ENCODE measurements at regions not wholly inside any gene's neighbourhood (a gene's known extent, or its start where the extent isn't known, plus 50 kb on each side); places are given as distances from the start of the nearest gene placed in this dataset.
"Not testable (repeated sequence)": the region's sequence is repeated elsewhere in the genome, so short reads cannot be mapped to it uniquely, and the experiment has no call there.

- H3K36me3 ChIP-seq (ENCODE audit: control insufficient read depth in 4 of 4, insufficient read depth in 4 of 4, low read length in 4 of 4); H3K4me3 ChIP-seq; ATAC-seq (ENCODE audit: insufficient read depth, low FRiP score); H3K9me3 ChIP-seq (ENCODE audit: control insufficient read depth in 4 of 4, insufficient read depth in 3 of 4, low read length in 3 of 4); H3K9ac ChIP-seq (ENCODE audit: insufficient read depth in 1 of 2, low read length in 2 of 2); H3K27me3 ChIP-seq (ENCODE audit: control insufficient read depth in 3 of 3, insufficient read depth in 3 of 3, low read length in 2 of 3); DNase-seq; H3K27ac ChIP-seq (ENCODE audit: low read depth in 1 of 2, low read length in 1 of 2); H3K4me1 ChIP-seq (ENCODE audit: control insufficient read depth in 5 of 5, insufficient read depth in 5 of 5, low read length in 5 of 5): not testable (repeated sequence)
- WGBS, 2 donors, result 81% methylated on average over 1 to 2 of the region's 2 CpGs
Measured at GRCh38 chr10:38292560-38292959, 198.4 kb downstream of the ZNF37A start.

DNA sequence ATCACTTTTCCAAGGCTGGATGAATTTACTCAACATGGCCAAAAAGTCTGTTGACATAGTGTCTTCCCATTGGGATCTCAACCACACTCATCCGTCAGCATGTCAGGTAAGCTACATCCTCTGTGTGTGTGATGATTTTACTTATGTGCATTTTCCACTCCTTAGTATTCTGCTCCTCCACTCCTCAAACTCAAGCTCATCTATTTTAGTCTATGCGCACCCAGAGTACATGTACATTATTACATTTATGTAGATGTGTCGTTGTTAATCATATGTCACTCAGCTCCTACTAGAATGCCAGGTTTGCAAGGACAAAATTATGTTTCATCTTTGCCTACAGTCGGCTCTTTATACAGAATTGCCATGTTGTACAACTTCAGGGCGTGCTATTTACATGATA is 216.0 kb downstream of the ZNF37A start:
- not testable (repeated sequence) for H3K27me3 ChIP-seq (ENCODE audit: control insufficient read depth in 3 of 3, insufficient read depth in 3 of 3, low read length in 2 of 3); DNase-seq; H3K9ac ChIP-seq (ENCODE audit: insufficient read depth in 1 of 2, low read length in 2 of 2); ATAC-seq (ENCODE audit: insufficient read depth, low FRiP score); H3K27ac ChIP-seq (ENCODE audit: low read depth in 1 of 2, low read length in 1 of 2); H3K9me3 ChIP-seq (ENCODE audit: control insufficient read depth in 4 of 4, insufficient read depth in 3 of 4, low read length in 3 of 4); H3K36me3 ChIP-seq (ENCODE audit: control insufficient read depth in 4 of 4, insufficient read depth in 4 of 4, low read length in 4 of 4); H3K4me1 ChIP-seq (ENCODE audit: control insufficient read depth in 5 of 5, insufficient read depth in 5 of 5, low read length in 5 of 5); H3K4me3 ChIP-seq
- WGBS, 2 donors, result 73% methylated on average over 5 of the region's 5 CpGs

DNA sequence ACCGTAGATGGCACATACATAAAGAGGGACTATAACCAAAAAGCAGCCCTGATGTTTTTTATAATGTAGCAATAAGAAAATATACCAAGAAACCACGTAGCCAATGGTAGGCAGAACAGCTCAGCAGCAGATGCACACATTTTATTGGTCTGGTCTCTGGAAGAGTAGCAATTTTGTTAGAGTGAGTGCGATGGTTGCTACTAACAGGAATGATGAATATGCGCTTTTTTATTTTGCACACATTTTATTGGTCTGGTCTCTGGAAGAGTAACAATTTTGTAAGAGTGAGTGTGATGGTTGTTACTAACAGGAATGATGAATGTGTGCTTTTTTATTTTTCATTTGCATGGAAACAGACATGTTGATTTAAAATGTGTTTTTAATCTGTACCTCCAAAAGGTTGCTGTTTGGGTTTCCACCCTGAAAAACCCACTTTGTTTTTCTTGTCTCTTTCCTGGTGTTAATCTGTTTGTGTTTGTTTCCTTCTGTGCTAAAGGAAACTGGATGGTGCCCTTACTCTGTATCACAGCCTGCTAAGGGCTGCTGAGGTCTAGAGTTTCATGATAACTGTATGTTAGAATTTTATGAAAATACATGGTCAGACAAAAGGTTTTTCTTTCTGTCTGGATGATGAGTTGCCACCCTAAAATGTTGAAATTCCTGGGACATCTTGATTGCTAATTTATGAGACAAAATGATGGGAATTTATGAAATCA is 221.1 kb downstream of the ZNF37A start:
- 75 to 79% methylated on average over 4 of the region's 4 CpGs for WGBS, 2 donors
- H3K36me3 ChIP-seq (ENCODE audit: control insufficient read depth in 4 of 4, insufficient read depth in 4 of 4, low read length in 4 of 4); DNase-seq; ATAC-seq (ENCODE audit: insufficient read depth, low FRiP score); H3K4me1 ChIP-seq (ENCODE audit: control insufficient read depth in 5 of 5, insufficient read depth in 5 of 5, low read length in 5 of 5); H3K4me3 ChIP-seq; H3K9me3 ChIP-seq (ENCODE audit: control insufficient read depth in 4 of 4, insufficient read depth in 3 of 4, low read length in 3 of 4); H3K27me3 ChIP-seq (ENCODE audit: control insufficient read depth in 3 of 3, insufficient read depth in 3 of 3, low read length in 2 of 3); H3K27ac ChIP-seq (ENCODE audit: low read depth in 1 of 2, low read length in 1 of 2); H3K9ac ChIP-seq (ENCODE audit: insufficient read depth in 1 of 2, low read length in 2 of 2): not testable (repeated sequence)

- 86 to 87% methylated on average over 8 of the region's 8 CpGs for WGBS, 2 donors
- H3K27me3 ChIP-seq (ENCODE audit: control insufficient read depth in 3 of 3, insufficient read depth in 3 of 3, low read length in 2 of 3); H3K9me3 ChIP-seq (ENCODE audit: control insufficient read depth in 4 of 4, insufficient read depth in 3 of 4, low read length in 3 of 4); DNase-seq; H3K9ac ChIP-seq (ENCODE audit: insufficient read depth in 1 of 2, low read length in 2 of 2); H3K4me3 ChIP-seq; ATAC-seq (ENCODE audit: insufficient read depth, low FRiP score); H3K36me3 ChIP-seq (ENCODE audit: control insufficient read depth in 4 of 4, insufficient read depth in 4 of 4, low read length in 4 of 4); H3K27ac ChIP-seq (ENCODE audit: low read depth in 1 of 2, low read length in 1 of 2); H3K4me1 ChIP-seq (ENCODE audit: control insufficient read depth in 5 of 5, insufficient read depth in 5 of 5, low read length in 5 of 5): not testable (repeated sequence)
Measured at GRCh38 chr10:38321393-38321792, 227.3 kb downstream of the ZNF37A start.

GRCh38 chr10:38330306-38330705 is 236.2 kb downstream of the ZNF37A start:
- H3K27me3 ChIP-seq (ENCODE audit: control insufficient read depth in 3 of 3, insufficient read depth in 3 of 3, low read length in 2 of 3); ATAC-seq (ENCODE audit: insufficient read depth, low FRiP score): not testable (repeated sequence)

GRCh38 chr10:38331106-38331505 is 237.0 kb downstream of the ZNF37A start:
- not testable (repeated sequence) for DNase-seq; ATAC-seq (ENCODE audit: insufficient read depth, low FRiP score); H3K27me3 ChIP-seq (ENCODE audit: control insufficient read depth in 3 of 3, insufficient read depth in 3 of 3, low read length in 2 of 3); H3K27ac ChIP-seq (ENCODE audit: low read depth in 1 of 2, low read length in 1 of 2); H3K4me1 ChIP-seq (ENCODE audit: control insufficient read depth in 5 of 5, insufficient read depth in 5 of 5, low read length in 5 of 5); H3K36me3 ChIP-seq (ENCODE audit: control insufficient read depth in 4 of 4, insufficient read depth in 4 of 4, low read length in 4 of 4); H3K4me3 ChIP-seq; H3K9me3 ChIP-seq (ENCODE audit: control insufficient read depth in 4 of 4, insufficient read depth in 3 of 4, low read length in 3 of 4); H3K9ac ChIP-seq (ENCODE audit: insufficient read depth in 1 of 2, low read length in 2 of 2)
- WGBS, 2 donors, result 80 to 81% methylated on average over 2 of the region's 2 CpGs

More at GRCh38 chr10:38330306-38330705, 236.2 kb downstream of the ZNF37A start:
- not testable (repeated sequence) for H3K27ac ChIP-seq (ENCODE audit: low read depth in 1 of 2, low read length in 1 of 2); H3K4me1 ChIP-seq (ENCODE audit: control insufficient read depth in 5 of 5, insufficient read depth in 5 of 5, low read length in 5 of 5); H3K9me3 ChIP-seq (ENCODE audit: control insufficient read depth in 4 of 4, insufficient read depth in 3 of 4, low read length in 3 of 4); DNase-seq; H3K4me3 ChIP-seq; H3K36me3 ChIP-seq (ENCODE audit: control insufficient read depth in 4 of 4, insufficient read depth in 4 of 4, low read length in 4 of 4); H3K9ac ChIP-seq (ENCODE audit: insufficient read depth in 1 of 2, low read length in 2 of 2)
- 61 to 65% methylated on average over 2 of the region's 2 CpGs for WGBS, 2 donors

DNA sequence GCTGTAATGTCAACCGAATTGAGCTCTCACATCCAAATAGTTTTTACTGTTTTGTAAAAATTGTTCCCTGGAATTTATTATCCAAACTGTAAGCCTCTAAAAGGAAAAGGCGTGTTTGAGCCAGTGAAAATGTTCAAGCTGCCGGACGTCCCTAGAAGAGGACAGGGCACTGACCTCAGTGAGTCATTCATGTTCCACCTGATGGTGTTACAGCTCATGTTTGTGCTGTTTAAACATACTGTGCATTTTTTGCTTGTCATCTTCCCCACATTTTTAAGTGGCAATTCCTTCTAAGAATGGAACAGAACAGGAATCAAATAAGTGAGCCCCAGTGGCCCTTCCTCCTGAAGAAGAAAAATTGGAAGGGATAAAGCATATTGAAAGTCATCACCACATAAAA is 239.6 kb downstream of the ZNF37A start:
- H3K9me3 ChIP-seq (ENCODE audit: control insufficient read depth in 4 of 4, insufficient read depth in 3 of 4, low read length in 3 of 4); H3K4me3 ChIP-seq; ATAC-seq (ENCODE audit: insufficient read depth, low FRiP score); DNase-seq; H3K9ac ChIP-seq (ENCODE audit: insufficient read depth in 1 of 2, low read length in 2 of 2); H3K4me1 ChIP-seq (ENCODE audit: control insufficient read depth in 5 of 5, insufficient read depth in 5 of 5, low read length in 5 of 5); H3K36me3 ChIP-seq (ENCODE audit: control insufficient read depth in 4 of 4, insufficient read depth in 4 of 4, low read length in 4 of 4); H3K27me3 ChIP-seq (ENCODE audit: control insufficient read depth in 3 of 3, insufficient read depth in 3 of 3, low read length in 2 of 3); H3K27ac ChIP-seq (ENCODE audit: low read depth in 1 of 2, low read length in 1 of 2): not testable (repeated sequence)
- WGBS, 2 donors, result 72 to 74% methylated on average over 3 of the region's 4 CpGs

DNA sequence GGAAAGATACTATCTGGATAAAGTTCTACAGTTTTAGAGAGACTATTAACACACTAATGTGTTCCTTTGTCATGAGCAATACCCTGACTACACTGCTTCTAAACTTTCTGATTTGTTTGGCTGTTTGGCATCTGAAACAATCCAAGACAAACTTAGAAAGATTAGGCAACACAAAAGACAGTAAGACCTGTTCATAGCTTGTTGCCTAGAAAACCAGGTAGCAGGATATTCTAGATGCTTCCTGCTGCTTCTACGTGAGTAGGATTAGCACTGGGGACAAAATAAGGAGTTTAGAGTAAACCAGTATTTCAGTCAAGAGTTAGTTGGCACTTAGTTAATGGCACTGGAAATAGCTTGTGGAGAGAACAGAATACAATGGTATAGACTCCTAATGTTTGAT is 256.5 kb downstream of the ZNF37A start:
- H3K27me3 ChIP-seq (ENCODE audit: control insufficient read depth in 3 of 3, insufficient read depth in 3 of 3, low read length in 2 of 3); H3K4me3 ChIP-seq; H3K9ac ChIP-seq (ENCODE audit: insufficient read depth in 1 of 2, low read length in 2 of 2); H3K4me1 ChIP-seq (ENCODE audit: control insufficient read depth in 5 of 5, insufficient read depth in 5 of 5, low read length in 5 of 5); ATAC-seq (ENCODE audit: insufficient read depth, low FRiP score); H3K36me3 ChIP-seq (ENCODE audit: control insufficient read depth in 4 of 4, insufficient read depth in 4 of 4, low read length in 4 of 4); H3K27ac ChIP-seq (ENCODE audit: low read depth in 1 of 2, low read length in 1 of 2); DNase-seq; H3K9me3 ChIP-seq (ENCODE audit: control insufficient read depth in 4 of 4, insufficient read depth in 3 of 4, low read length in 3 of 4): not testable (repeated sequence)
- 71 to 76% methylated on average over 1 of the region's 1 CpG for WGBS, 2 donors

Measured in lung (tissue), 9 donors.